HepG2 (cell line): ENCODE measurements at regions not wholly inside any gene's neighbourhood (a gene's known extent, or its start where the extent isn't known, plus 50 kb on each side); places are given as distances from the start of the nearest gene placed in this dataset.

Experiments used
- DPF2 ChIP-seq: sonication (generic); formaldehyde crosslinking; IDR thresholded peaks from 2 replicates; pipeline ENCODE4 v1.4.0; 2020; ENCODE audit warnings: mild to moderate bottlenecking, low read depth, missing genetic modification reagents, borderline replicate concordance
- EZH2 ChIP-seq: conservative IDR thresholded peaks from 2 replicates; pipeline ENCODE4 v1.6.1; 2012; ENCODE audit warnings: mild to moderate bottlenecking, low read depth, low read length, moderate library complexity
- NBN ChIP-seq: fragments of 450-650 bp; conservative IDR thresholded peaks from 2 replicates; pipeline ENCODE4 v1.6.1; 2017
- NR1H2 ChIP-seq: sonication (generic); formaldehyde crosslinking; IDR thresholded peaks from 2 replicates; pipeline ENCODE4 v1.8.1; 2022; ENCODE audit warnings: low read depth, missing genetic modification reagents, borderline replicate concordance
- PTBP1 ChIP-seq: fragments of 200-400 bp; formaldehyde crosslinking; IDR thresholded peaks from 2 replicates; pipeline ENCODE4 v1.6.1; 2018; ENCODE audit warnings: low read length, low read depth; ENCODE audit not compliant: poor library complexity, severe bottlenecking
- RNF2 ChIP-seq: fragments of 450-650 bp; conservative IDR thresholded peaks from 2 replicates; pipeline ENCODE4 v1.6.1; 2016; ENCODE audit warnings: low read depth
- TARDBP ChIP-seq: sonication (generic); formaldehyde crosslinking; IDR thresholded peaks from 2 replicates; pipeline ENCODE4 v1.8.0; 2022; ENCODE audit warnings: mild to moderate bottlenecking, missing genetic modification reagents
- ZBTB38 ChIP-seq: sonication (generic); formaldehyde crosslinking; IDR thresholded peaks from 2 replicates; pipeline ENCODE4 v1.5.1; 2020; ENCODE audit warnings: mild to moderate bottlenecking, missing genetic modification reagents
- ZNF253 ChIP-seq: sonication (generic); formaldehyde crosslinking; IDR thresholded peaks from 2 replicates; pipeline ENCODE4 v1.8.0; 2022; ENCODE audit warnings: mild to moderate bottlenecking, missing genetic modification reagents, borderline replicate concordance
- ZNF274 ChIP-seq: sonication (generic); formaldehyde crosslinking; IDR thresholded peaks from 2 replicates; pipeline ENCODE4 v1.5.1; 2020; ENCODE audit warnings: mild to moderate bottlenecking, missing genetic modification reagents
- ZNF331 ChIP-seq: sonication (generic); formaldehyde crosslinking; IDR thresholded peaks from 2 replicates; pipeline ENCODE4 v1.4.0; 2020; ENCODE audit warnings: missing genetic modification reagents
- TF ChIP-seq, protein P1 (sequence below): sonication (generic); formaldehyde crosslinking; IDR thresholded peaks from 2 replicates; pipeline ENCODE4 v1.8.1; 2023; ENCODE audit warnings: mild to moderate bottlenecking, missing genetic modification reagents, borderline replicate concordance
- TF ChIP-seq, protein P2 (sequence below): sonication (generic); formaldehyde crosslinking; IDR thresholded peaks from 2 replicates; pipeline ENCODE4 v1.5.0; 2020; ENCODE audit warnings: mild to moderate bottlenecking, missing genetic modification reagents, moderate library complexity
- TF ChIP-seq, protein P3 (sequence below): IDR thresholded peaks from 2 replicates; pipeline ENCODE4 v1.6.1; 2016; ENCODE audit warnings: missing compliant biosample characterization, missing genetic modification reagents, borderline replicate concordance

DNA sequence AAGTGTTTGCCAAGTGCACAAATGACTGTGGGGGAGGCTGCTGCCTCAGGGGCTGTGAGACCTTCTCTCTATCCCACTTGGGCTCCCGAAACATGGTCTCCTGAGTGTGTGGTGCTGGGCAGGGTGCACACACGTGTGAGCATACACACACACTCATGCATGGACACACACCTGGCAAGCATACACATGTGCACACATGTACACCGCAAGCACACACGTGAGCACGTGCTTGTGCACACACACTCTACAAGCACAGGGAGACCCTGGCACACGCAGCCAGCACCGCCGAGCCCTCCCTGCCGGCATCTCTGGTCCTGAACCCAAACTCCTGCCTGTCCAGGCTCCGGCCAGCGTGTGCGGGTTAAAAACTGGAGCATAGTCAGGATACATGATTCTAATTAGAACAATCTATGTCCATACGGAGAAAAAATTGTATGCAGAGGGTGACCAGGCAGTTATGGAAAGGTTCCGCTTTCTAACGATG, 79.4 kb upstream of the TTC34 start:
- TF ChIP-seq ZNF331 (no peak), EZH2 (no peak), RNF2 (no peak), NR1H2 (CRISPR knock-in tag) (no peak), ZNF274 (CRISPR knock-in tag) (no peak), ZNF253 (no peak), TARDBP (no peak), ZBTB38 (no peak), NBN (no peak), DPF2 (no peak), PTBP1 (no peak)
- TF ChIP-seq, protein P1, sequence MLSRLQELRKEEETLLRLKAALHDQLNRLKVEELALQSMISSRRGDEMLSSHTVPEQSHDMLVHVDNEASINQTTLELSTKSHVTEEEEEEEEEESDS = no peak
- TF ChIP-seq, protein P2, sequence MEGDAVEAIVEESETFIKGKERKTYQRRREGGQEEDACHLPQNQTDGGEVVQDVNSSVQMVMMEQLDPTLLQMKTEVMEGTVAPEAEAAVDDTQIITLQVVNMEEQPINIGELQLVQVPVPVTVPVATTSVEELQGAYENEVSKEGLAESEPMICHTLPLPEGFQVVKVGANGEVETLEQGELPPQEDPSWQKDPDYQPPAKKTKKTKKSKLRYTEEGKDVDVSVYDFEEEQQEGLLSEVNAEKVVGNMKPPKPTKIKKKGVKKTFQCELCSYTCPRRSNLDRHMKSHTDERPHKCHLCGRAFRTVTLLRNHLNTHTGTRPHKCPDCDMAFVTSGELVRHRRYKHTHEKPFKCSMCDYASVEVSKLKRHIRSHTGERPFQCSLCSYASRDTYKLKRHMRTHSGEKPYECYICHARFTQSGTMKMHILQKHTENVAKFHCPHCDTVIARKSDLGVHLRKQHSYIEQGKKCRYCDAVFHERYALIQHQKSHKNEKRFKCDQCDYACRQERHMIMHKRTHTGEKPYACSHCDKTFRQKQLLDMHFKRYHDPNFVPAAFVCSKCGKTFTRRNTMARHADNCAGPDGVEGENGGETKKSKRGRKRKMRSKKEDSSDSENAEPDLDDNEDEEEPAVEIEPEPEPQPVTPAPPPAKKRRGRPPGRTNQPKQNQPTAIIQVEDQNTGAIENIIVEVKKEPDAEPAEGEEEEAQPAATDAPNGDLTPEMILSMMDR (CRISPR knock-in tag) = no peak
- TF ChIP-seq, protein P3, sequence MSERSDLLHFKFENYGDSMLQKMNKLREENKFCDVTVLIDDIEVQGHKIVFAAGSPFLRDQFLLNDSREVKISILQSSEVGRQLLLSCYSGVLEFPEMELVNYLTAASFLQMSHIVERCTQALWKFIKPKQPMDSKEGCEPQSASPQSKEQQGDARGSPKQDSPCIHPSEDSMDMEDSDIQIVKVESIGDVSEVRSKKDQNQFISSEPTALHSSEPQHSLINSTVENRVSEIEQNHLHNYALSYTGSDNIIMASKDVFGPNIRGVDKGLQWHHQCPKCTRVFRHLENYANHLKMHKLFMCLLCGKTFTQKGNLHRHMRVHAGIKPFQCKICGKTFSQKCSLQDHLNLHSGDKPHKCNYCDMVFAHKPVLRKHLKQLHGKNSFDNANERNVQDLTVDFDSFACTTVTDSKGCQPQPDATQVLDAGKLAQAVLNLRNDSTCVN (CRISPR knock-in tag) = no peak
